GM21825 (cell line): ENCODE measurements at regions not wholly inside any gene's neighbourhood (a gene's known extent, or its start where the extent isn't known, plus 50 kb on each side); places are given as distances from the start of the nearest gene placed in this dataset.

Experiments
- ATAC-seq: cut with Tn5 transposase; IDR thresholded peaks from one replicate; pipeline ENCODE4 v1.9.1; 2021; ENCODE audit warnings: mild to moderate bottlenecking, moderate library complexity; ENCODE audit not compliant: unreplicated experiment

GRCh38 chr3:15942936-15943335, 145.2 kb upstream of the ANKRD28 start:
- no peak for ATAC-seq

GRCh38 chr3:15948388-15948787, 150.6 kb upstream of the ANKRD28 start:
- no peak for ATAC-seq

DNA sequence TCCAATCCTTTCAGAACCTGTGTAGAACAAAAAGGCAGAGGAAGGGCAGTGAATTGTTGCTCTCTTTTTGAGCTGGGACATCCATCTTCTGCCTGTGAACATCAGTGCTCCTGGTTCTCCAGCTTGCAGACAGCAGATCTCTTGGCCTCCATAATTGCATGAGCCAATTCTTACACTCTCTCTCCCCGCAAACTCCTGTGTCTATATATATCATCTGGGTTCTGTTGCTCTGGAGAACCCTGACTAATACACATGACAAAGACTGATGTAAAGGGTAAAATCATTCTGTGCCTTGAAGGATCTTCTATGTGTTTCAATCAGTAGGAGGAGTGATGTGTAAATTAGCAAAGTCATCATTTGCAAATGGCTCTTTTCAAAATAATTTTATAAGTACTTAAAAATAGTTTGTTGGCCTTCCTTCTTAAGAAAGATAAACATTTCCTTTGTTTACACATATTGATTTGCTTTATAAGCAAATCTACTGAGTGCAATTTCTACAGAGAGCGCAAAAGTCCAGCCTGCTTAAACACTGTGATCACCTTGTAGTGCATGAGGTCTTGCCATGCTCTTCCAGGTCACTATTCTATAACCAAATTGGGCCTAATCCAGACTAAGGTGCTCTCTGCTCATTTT, 154.9 kb upstream of the ANKRD28 start:
- no peak for ATAC-seq

GRCh38 chr3:15953841-15954240, 156.1 kb upstream of the ANKRD28 start:
- ATAC-seq, result no peak

DNA sequence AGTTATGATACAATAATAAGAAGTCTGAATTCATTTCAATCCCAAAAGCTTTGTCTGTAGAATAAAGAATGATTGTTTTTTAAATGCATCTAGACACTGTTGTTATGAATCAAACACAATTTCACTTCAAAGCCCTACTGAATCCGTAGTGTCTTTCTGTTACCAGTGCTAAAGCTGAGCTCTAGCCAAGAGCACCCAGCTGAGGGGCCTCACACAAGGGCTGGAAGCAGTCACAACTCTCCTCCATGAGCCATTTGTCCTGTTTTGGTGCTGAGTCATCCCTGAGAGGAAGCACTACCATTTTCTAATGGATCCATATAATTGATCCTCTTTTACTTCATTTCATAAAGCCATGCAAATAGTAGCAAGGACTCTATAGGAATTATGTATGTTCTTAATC, 158.2 kb upstream of the ANKRD28 start:
- ATAC-seq, result no peak

- no peak for ATAC-seq
Observed at GRCh38 chr3:15958692-15959433, 161.1 kb upstream of the ANKRD28 start.

- ATAC-seq, result no peak
Observed at GRCh38 chr3:15959434-15959811, 161.6 kb upstream of the ANKRD28 start.

DNA sequence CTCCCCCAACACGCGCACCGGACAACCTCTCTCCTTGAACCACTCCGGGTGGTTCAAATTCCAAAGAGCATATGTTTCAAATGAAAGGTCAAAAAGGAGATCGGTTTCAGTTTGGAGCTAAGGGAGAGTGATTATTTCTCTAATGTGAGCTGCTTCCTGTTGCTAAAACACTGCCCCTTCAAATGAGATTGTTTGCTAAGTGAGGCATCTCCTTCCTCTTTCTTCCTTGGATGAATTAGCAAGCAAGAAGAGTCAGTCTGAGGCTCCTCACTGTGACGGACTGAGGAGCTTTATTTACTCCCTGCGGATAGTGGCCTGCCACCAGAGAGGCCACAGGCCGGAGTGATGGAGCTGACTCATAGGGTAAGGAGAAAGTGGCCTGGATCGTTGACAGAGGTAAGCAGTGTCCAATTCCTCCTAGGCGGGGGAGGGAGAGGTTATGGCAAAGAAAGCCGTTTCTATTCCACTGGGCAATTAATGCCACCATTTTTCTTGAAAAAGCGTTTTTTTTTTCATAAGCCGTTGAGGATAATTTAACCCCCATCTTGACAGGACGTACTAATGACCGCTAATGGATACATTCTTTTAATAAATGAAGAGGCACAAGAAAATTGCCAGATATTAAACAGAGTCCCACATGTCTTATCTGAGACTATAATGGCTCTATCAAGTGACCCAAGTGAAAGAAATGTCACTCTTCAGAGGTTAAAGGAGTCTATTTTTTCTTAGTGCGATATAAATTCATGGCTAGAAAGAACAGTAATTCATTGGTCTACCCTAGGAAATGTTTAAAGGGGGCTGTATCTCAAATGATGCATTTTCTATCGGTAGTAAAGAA, 167.0 kb upstream of the ANKRD28 start:
- no peak for ATAC-seq

DNA sequence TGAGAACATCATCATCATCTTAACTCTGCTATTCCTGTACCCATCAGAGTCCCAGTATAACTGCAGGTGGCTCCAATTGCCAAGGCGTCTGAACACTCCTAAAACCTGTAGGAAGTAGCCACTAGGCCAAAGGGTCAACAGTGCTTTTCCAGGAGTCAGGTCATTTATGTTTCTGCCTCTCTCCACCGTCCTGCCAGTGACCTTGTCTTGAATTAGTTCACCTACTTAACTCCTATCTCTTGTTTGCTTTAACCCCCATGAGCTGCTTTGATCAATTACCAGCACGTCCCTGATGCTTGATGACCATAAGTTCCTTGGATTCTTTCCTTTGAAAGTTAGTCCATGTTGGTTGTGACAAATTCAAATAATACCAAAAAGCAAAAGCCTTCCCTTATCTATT, 169.8 kb upstream of the ANKRD28 start:
- ATAC-seq, result no peak

GRCh38 chr3:15969874-15970640, 172.3 kb upstream of the ANKRD28 start:
- ATAC-seq, result no peak

DNA sequence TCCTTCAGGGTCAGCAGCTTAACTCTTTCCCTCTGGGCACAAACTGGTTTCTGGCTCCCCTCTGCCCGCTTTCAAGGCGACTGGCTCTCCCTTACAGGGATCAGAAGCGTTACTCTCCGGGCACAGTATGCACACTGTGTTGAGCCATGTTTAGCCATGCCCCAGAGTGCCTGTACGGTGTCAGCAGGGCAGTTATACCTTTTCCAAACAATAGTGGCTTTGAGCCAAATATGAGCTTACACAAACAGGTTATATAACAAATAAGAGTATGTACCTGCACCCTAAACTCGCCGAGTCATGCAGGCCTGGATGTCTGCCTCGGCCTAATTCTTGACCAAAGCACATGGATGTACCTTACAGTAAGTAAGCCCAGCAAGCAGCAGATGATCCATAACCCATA, 175.6 kb upstream of the ANKRD28 start:
- ATAC-seq, result no peak

DNA sequence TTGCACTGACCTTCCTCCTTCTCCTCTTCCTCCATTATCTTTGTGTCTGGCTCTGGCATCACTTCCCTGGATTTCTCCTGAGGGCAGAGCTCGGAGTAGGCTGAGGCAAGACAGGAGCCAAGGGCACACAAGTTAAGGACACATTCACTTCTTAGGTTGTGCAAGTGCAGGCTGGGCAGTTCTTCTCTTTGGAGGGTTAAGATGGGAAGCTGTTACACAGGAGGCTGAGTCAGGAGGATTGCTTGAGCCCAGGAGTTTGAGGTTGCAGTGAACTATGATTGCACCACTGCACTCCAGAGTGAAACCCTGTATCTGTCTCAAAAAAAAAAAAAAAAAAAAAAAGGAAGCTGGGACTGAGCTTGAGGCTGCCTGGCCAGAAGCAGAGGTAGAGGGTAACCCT, 176.2 kb upstream of the ANKRD28 start:
- ATAC-seq, result no peak

DNA sequence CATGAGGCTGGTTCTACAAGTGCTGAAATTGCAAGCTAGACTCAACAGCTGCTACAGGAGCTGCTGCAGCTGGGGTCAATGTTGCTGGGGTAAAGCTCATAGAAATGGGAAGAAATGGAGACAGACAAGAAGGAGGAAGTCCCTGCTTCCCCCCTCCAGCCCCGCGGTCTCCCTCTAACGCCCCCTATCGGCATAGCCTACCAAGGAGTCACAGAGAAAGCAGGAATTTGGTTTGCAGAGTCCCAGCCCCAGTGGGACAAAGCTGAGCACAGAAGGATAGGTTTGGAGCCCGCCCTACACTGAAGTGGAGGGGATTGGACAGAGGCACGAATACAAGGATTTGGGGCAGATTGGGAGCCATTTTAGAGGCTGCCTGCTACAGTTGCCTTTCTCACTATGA, 176.9 kb upstream of the ANKRD28 start:
- ATAC-seq, result no peak

DNA sequence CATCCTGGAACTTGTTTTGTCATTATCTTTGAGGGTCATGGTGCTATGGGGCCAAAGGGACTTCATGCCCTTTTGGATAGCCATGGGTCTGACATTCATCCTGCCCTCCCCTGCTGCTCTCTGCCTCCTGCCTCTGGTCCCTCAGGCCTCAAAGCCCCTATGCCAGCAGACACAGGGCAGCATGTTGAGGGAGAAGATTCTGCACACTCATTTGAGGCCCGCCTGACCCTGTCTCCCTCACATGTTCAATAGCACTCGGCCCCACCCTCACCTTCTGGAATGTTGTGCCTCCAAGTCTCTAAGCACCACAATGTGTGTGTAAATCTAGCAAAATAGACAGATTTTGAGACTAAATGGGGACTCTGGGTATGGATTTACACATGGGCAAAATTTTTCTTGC, 178.7 kb upstream of the ANKRD28 start:
- no peak for ATAC-seq

- no peak for ATAC-seq
Observed at GRCh38 chr3:15977090-15977489, 179.3 kb upstream of the ANKRD28 start.

- no peak for ATAC-seq
Observed at GRCh38 chr3:15977598-15978232, 179.9 kb upstream of the ANKRD28 start.

- ATAC-seq, result no peak
Observed at GRCh38 chr3:15978801-15979200, 181.0 kb upstream of the ANKRD28 start.

GRCh38 chr3:15979495-15979894, 181.7 kb upstream of the ANKRD28 start:
- ATAC-seq, result no peak

DNA sequence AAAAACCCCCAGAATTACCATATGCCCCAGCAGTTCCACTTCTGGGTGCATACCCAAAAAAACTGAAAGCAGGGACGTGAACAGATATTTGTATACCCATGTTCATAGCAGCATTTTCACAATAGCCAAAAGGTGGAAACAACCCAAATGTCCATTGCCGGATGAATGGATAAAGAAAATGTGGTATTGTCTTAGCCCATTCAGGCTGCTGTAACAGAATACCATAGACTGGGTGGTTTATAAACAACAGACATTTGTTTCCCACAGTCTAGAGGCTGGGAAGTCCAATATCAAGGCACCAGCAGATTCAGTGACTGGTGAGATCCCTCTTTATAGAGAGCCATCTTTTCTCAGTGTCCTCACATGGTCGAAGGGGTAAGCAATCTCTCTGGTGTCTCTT, 182.1 kb upstream of the ANKRD28 start:
- ATAC-seq, result no peak

DNA sequence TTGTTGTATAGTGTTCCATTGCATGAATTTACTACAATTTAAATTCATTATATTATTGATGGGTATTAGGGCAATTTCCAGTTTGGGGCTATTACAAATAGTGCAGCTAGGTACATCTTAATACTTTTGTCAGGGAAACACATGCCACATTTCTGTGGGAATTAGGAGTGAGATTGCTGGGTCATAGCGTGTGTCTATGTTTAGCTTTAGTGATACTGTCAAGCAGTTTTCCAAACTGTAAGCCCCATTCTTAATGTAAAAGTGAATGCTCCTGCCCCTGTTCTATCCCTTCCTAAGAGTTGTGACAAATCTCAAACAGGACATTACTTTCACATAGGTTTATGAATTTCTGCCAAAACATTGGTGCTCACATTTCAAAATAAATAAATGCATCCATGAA, 184.5 kb upstream of the ANKRD28 start:
- no peak for ATAC-seq
